ENCODE measurements at regions not wholly inside any gene's neighbourhood (a gene's known extent, or its start where the extent isn't known, plus 50 kb on each side); places are given as distances from the start of the nearest gene placed in this dataset.

DNA sequence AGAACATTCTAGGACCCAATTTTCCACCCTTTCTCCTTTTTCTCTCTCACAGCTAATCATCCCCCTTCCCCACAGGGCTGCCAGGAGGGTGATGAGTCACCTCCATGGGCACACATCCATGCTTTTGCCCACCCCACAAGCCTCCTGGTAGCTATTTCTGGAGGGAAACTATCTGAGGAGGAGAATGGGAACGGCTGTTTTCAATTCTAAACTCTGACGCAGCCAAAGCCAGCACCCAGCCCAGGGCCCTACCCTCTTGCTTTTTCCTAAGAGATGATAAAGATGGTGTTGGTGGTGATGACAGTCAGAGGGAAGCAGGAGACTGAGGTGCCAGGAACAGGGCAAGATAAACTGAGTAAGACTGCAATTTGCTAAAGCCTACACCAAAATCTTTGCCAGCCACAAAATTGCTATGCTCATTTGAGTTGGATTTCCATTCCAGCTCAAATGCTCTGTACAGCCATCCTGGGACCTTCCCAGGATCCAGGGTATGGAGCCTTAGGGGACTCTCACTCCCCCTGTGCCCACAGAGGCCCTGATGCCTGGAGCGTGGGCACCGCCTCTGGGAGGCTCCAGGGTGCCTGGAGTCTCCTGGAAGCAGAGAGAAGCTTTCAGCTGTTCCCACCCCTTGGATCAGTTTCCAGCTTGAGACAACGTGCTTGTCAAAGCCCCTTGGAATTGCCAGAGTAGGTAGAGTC is 62.0 kb upstream of the FZD7 start:
- Mint-ChIP-seq H3K27ac (peak overlapping the region in 1 of 6 donors; percentile 75), H3K27me3 (peaks cover 10 to 30% (median 29%) of the 10 kb centered on the region in 3 donors), H3K36me3 (no peaks in the 10 kb centered on the region), H3K9me3 (peaks cover 0 to 10% (median 2%) of the 10 kb centered on the region in 7 donors), H3K4me3 (no peak overlapping the region), H3K4me1 (no peaks in the 10 kb centered on the region)
- ATAC-seq (ENCODE audit: low read depth in 2 of 2) (no peak), DNase-seq (no peak)

DNA sequence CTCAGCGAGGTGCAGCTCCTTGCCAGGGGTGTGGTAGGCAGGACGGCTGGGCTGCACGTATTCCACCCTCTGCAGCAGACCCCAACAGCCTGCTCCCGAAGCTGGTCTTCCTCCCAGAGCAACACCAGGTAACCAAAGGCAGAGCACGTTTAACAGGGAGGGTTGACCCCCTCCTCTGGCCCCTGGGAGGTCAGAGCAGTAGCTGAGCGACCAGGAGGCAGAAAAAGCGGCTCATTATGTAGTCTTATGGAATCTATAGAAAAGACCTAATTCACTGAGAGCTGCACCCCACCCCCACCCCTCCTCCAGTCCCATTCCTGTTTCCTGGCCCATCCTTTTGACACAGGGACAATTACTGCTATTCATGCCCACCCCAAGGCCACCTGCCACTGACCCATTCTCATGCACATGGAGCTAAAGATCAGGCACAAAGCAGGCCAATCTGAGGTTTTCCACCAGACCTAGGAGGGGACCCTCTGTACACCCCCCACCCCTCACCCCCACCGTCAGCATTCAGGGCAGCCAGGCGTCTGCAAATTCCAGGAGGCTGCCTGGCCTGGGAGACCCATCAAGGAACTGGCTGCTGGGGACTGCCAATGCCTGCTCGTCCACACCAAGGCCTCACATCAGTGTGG is 60.9 kb upstream of the FZD7 start:
- no peak overlapping the region for H3K27ac Mint-ChIP-seq
- no peaks in the 10 kb centered on the region for H3K36me3 Mint-ChIP-seq
- DNase-seq (no peak), ATAC-seq (ENCODE audit: low read depth in 2 of 2) (no peak)
- no peaks in the 10 kb centered on the region for H3K4me1 Mint-ChIP-seq
- H3K9me3 Mint-ChIP-seq, result peaks cover 0 to 10% (median 2%) of the 10 kb centered on the region in 7 donors
- H3K27me3 Mint-ChIP-seq, result peaks cover 12 to 33% (median 30%) of the 10 kb centered on the region in 3 donors
- H3K4me3 Mint-ChIP-seq, result no peak overlapping the region

DNA sequence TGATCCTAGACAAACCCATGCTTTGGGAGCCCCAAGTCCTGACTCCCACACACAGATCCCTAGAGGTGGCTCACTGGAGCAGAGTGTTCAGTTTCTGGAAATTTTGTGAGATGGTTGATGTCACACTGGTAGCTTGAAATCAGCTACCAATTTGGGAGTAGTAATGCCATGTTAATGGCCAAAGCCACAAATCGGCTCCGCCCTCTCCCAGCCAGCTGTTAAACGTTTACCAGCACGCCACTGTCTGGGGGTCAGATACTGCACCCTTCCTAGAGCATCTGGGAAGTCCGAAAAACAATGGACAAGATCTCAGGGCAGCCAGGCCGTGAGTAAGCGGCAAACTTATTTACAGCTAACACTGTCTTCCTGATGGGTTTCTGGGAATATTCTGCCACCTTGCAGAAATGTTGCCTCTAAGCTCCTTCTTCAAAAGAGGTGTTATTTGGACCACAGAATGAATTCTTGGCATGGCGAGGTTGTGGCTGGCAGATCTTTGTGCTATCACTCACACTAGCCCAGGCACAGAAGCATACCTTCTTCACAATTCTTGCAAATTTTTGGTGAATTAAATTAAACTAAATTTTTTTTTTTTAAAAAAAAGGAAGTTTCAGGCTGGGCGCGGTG is 60.2 kb upstream of the FZD7 start:
- ATAC-seq (ENCODE audit: low read depth in 2 of 2) (no peak), DNase-seq (no peak)
- H3K4me3 Mint-ChIP-seq, result no peak overlapping the region
- H3K9me3 Mint-ChIP-seq, result peaks cover 0 to 10% (median 2%) of the 10 kb centered on the region in 7 donors
- no peak overlapping the region for H3K27ac Mint-ChIP-seq
- H3K27me3 Mint-ChIP-seq, result peaks cover 15 to 38% (median 36%) of the 10 kb centered on the region in 3 donors
- no peaks in the 10 kb centered on the region for H3K4me1 Mint-ChIP-seq
- no peaks in the 10 kb centered on the region for H3K36me3 Mint-ChIP-seq

DNA sequence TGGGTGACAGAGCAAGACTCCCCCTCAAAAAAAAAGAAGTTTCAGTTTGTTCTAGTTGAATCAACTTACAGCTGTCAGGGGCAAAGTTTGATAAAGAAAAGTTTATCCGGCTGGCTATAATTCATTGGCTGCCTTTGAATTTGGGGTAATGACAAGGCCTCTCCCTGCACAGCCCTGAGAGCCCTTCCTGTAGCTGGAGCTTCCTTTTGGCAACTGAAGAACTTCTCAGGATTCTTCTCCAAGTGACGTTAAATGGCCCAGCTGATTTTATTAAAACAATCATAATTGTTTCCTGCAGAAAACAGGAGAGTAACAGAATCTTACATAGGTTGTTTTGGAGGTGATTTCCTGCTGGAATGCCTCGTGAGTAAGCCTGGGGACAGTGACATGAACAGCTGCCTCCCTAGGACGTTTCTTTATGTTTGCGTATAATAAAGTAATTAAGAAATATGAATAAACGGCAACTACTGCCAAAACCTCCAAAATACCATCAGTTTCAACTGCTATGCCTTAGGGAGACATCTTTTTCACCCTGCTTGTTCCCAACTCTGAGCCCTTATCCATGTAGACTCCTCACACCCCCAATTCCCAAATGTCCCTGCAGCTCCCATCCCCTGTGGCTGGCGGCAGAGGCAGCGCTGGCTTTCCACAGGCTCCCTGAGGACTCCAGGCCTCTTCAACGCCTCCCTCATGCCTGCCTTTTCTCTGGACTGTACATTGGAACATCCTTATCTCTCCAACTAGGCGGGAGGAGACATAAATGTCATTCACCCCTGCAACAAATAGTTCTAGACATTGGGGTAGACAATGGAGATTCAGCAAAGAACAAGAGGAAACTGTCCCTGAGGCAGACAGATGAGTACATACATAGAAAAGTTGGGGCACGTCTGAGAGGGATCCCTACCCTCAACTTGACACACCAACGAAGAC is 59.2 kb upstream of the FZD7 start:
- Mint-ChIP-seq H3K27ac (peak overlapping the region in 1 of 6 donors; percentile 62), H3K9me3 (peaks cover 0 to 10% (median 2%) of the 10 kb centered on the region in 7 donors), H3K27me3 (peaks cover 18 to 49% (median 45%) of the 10 kb centered on the region in 3 donors), H3K4me3 (no peak overlapping the region), H3K4me1 (no peaks in the 10 kb centered on the region), H3K36me3 (no peaks in the 10 kb centered on the region)
- DNase-seq, result no peak
- ATAC-seq (ENCODE audit: low read depth in 2 of 2), result no peak

DNA sequence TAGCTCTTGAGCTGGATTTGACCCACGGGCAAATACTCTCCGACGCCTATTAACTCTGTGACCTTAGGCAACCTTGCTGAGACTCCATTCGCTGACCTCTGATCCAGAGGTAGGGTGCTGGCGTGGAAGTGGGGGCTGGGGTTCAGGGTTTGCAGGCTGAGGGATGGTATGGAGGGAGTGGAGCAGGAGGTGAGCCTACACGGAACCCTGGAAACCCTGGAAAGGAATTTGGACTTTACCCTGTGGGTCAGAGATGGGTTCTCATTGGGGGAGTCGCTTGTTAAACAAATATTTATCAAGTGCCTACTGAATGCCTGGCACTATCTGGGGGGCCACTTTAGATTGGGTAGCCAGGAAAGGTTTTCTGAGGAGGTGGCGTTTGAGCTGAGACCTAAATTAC is 58.2 kb upstream of the FZD7 start:
- ATAC-seq (ENCODE audit: low read depth in 2 of 2) (no peak), DNase-seq (no peak)
- Mint-ChIP-seq H3K9me3 (peaks cover 0 to 8% (median 2%) of the 10 kb centered on the region in 7 donors), H3K4me1 (no peaks in the 10 kb centered on the region), H3K4me3 (no peak overlapping the region), H3K27me3 (peaks cover 16 to 49% (median 46%) of the 10 kb centered on the region in 3 donors), H3K36me3 (no peaks in the 10 kb centered on the region), H3K27ac (no peak overlapping the region)

DNA sequence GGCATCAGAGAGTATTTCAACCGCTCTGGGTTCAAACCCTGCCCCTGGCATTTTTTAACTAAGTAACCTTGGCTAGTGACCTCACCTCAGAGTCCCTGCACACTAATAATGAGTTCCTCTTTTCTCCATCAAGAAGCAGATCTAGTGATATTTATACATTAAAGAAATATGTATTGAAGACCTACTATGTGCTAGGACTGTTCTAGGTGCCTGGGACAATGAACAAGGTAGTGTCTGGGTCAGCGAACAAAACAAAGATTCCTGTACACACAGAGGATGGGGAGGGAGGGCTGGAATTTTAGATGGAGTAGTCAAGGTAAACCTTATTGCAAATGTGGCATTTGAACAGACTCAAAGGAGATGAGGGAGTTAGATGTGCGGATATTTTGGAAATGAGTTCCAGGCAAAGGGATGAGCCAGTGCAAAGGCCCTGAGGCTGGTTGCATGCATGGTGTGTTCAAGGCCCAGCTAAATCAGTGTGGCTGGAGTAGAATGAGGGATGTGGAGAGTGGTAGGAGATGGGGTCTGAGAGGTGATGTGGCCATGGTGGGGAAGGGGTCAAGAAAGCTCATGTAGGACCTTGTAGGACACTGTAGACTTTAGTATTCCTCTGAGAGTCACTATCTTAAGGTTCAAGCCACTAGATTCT is 57.6 kb upstream of the FZD7 start:
- DNase-seq (no peak), ATAC-seq (ENCODE audit: low read depth in 2 of 2) (no peak)
- Mint-ChIP-seq H3K4me3 (no peak overlapping the region), H3K27me3 (peaks cover 10 to 49% (median 46%) of the 10 kb centered on the region in 3 donors), H3K27ac (no peak overlapping the region), H3K9me3 (peaks cover 0 to 2% (median 0%) of the 10 kb centered on the region in 7 donors), H3K4me1 (no peaks in the 10 kb centered on the region), H3K36me3 (no peaks in the 10 kb centered on the region)

DNA sequence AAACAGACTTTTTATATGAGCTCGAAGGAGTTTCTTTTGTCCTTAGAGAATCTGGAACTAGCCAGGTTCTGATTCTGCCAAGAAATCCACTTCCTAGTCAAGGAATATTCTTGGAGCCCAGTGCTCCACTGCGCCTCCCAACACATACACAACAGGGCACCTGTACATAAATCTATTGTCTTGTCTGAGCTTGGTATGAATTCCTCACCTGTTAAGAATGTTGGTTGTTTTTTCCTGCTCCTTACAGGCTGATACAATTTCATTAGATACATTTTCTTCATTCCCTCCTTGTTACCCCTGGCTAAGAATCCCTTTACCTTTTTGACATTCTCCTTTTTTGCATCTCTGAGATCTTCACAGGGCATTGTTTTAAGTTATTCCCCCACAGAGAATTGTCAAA is 56.0 kb upstream of the FZD7 start:
- Mint-ChIP-seq H3K36me3 (no peaks in the 10 kb centered on the region), H3K27ac (no peak overlapping the region), H3K4me1 (no peaks in the 10 kb centered on the region), H3K27me3 (peaks cover 9 to 46% (median 40%) of the 10 kb centered on the region in 3 donors), H3K4me3 (no peak overlapping the region), H3K9me3 (peaks cover 0 to 2% (median 0%) of the 10 kb centered on the region in 7 donors)
- ATAC-seq (ENCODE audit: low read depth in 2 of 2) (no peak), DNase-seq (no peak)

DNA sequence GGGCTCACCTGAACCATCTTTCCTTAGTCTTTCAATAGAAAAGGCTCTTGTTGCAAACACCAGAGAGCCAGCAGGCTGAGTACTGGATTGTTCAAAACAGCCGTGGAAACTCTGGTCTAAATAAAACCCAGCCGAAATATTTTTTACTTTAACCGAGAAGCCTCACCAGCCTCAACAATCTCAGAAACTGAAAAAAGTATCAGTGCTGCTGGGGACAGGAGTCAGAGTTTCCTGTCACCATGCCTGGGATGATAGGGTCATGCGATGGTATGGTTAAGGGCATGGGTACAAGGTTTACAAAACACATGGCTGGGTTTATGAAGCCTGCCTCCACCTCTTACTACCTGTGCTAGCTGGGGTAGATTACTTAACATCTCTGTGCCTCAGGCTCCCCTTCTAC is 55.3 kb upstream of the FZD7 start:
- H3K27ac Mint-ChIP-seq, result no peak overlapping the region
- no peak for ATAC-seq (ENCODE audit: low read depth in 2 of 2)

DNA sequence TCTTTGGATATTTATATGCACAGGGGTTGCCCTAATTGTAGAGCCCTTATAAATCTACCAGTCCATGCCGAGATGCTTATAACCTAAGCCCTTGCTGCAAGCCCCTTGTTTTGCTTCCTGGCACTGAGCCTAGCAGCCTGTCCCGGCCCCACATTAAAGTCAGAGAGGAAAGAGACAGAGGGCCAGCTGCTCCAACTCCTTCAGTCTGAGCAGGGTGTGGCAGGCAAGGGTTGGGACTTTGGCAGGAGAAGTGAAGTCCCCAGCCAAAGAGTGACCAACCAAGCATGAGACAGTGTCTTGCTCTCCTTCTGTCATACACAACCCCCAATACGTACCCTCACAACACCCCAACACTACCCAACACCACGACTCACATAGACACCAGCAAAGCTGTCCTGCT is 54.7 kb upstream of the FZD7 start:
- DNase-seq (no peak), ATAC-seq (ENCODE audit: low read depth in 2 of 2) (no peak)
- Mint-ChIP-seq H3K4me1 (no peaks in the 10 kb centered on the region), H3K36me3 (no peaks in the 10 kb centered on the region), H3K27ac (no peak overlapping the region), H3K9me3 (peaks cover 0 to 2% (median 0%) of the 10 kb centered on the region in 7 donors), H3K4me3 (no peak overlapping the region), H3K27me3 (peaks cover 9 to 49% (median 44%) of the 10 kb centered on the region in 3 donors)

More for the DNA sequence above, 55.3 kb upstream of the FZD7 start:
- Mint-ChIP-seq H3K27me3 (peaks cover 9 to 46% (median 41%) of the 10 kb centered on the region in 3 donors), H3K9me3 (peaks cover 0 to 2% (median 0%) of the 10 kb centered on the region in 7 donors), H3K36me3 (no peaks in the 10 kb centered on the region), H3K4me3 (no peak overlapping the region), H3K4me1 (no peaks in the 10 kb centered on the region)
- DNase-seq, result no peak

DNA sequence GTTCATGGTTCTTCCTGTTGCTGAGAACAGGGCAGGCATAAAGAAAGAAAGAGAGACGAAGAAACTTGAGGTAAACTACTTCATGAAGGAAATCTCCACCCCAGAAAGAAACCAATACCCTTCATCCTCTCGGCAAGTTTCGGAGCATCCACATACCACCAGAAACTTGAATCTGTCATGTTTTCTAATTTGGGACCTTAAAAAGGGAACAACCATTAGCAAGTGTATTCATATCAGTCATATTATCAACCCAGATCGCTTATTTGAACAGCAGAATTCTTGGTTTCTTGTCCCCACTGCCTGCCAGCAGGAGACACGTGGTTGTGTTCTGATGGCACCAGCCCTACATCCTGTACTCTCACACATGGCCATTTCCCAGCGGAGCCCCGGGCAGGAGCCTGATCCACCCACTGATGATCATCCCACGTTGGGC is 53.2 kb upstream of the FZD7 start:
- Mint-ChIP-seq H3K36me3 (no peaks in the 10 kb centered on the region), H3K9me3 (peaks cover 0 to 2% (median 0%) of the 10 kb centered on the region in 7 donors), H3K27me3 (peaks cover 9 to 46% (median 39%) of the 10 kb centered on the region in 3 donors), H3K4me3 (no peak overlapping the region), H3K4me1 (peaks cover 0 to 4% (median 0%) of the 10 kb centered on the region in 3 donors), H3K27ac (no peak overlapping the region)
- no peak for ATAC-seq (ENCODE audit: low read depth in 2 of 2)
- DNase-seq, result no peak

DNA sequence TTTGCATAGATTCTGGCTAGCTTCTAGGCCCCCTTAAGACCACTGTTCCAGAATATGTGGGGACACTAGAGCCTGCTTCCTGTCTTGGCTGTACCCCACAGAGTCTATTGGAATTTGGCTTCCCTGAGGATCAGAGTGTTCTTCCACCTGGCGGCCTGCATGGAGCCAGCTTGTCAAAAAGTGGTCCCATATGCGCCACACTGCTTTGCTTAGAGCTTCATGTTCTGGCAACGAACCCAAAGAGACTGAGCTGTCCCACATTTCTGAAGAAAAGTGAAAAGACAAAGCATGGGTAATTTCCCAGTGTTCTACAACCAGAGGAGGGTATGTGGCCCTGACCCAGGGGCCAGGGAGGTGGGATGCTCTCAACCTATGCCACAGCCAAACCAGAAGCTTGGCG is 52.7 kb upstream of the FZD7 start:
- Mint-ChIP-seq H3K4me1 (peaks cover 0 to 5% (median 0%) of the 10 kb centered on the region in 3 donors), H3K36me3 (no peaks in the 10 kb centered on the region), H3K9me3 (peaks cover 0 to 2% (median 0%) of the 10 kb centered on the region in 7 donors), H3K27me3 (peaks cover 9 to 46% (median 39%) of the 10 kb centered on the region in 3 donors), H3K4me3 (no peak overlapping the region), H3K27ac (no peak overlapping the region)
- DNase-seq (no peak), ATAC-seq (ENCODE audit: low read depth in 2 of 2) (no peak)

DNA sequence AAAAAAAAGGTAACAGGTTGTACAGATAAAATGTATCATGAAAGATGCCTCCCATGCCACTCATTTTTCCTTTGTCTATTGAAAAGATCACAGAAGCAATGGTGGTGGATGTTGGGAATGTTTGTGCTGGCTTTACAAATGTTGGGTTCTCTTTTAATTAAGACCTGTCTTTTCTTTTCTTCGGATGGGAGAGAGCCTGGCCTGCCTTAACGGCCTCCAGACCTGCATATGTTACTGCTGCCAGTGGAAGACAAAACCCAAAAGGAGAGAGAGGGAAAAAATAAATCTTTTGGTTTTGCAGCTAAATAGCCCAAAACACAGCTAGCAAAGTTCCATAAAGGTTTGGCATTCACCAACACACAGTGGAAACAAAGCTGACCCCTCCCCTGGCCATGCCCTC is 50.5 kb upstream of the FZD7 start:
- no peak for DNase-seq
- Mint-ChIP-seq H3K27ac (no peak overlapping the region), H3K4me1 (peaks cover 0 to 5% (median 0%) of the 10 kb centered on the region in 3 donors), H3K9me3 (peaks cover 0 to 2% (median 0%) of the 10 kb centered on the region in 7 donors), H3K4me3 (no peak overlapping the region), H3K27me3 (peaks cover 4 to 38% (median 23%) of the 10 kb centered on the region in 3 donors), H3K36me3 (no peaks in the 10 kb centered on the region)
- no peak for ATAC-seq (ENCODE audit: low read depth in 2 of 2)
